Neural crest cell (in vitro differentiated cells): ENCODE measurements at regions not wholly inside any gene's neighbourhood (a gene's known extent, or its start where the extent isn't known, plus 50 kb on each side); places are given as distances from the start of the nearest gene placed in this dataset.

Experiments
- DNase-seq: peaks from one replicate; pipeline ENCODE4 v3.0.0; 2021; ENCODE audit warnings: low read depth, mixed read lengths, low spot score
- H3K27ac Mint-ChIP-seq: one replicate; pipeline ENCODE4 v1.8.0; 2021; ENCODE audit warnings: mild to moderate bottlenecking, mixed read lengths; ENCODE audit not compliant: unreplicated experiment
- H3K27me3 Mint-ChIP-seq: 2 replicates; pipeline ENCODE4 v1.8.0; 2021; ENCODE audit warnings: low read depth, mild to moderate bottlenecking, mixed read lengths
- H3K36me3 Mint-ChIP-seq: 2 replicates; pipeline ENCODE4 v1.8.0; 2021; ENCODE audit warnings: low read depth, mild to moderate bottlenecking, mixed read lengths
- H3K4me1 Mint-ChIP-seq: 2 replicates; pipeline ENCODE4 v1.8.0; 2021; ENCODE audit warnings: mixed read lengths
- H3K4me3 Mint-ChIP-seq: one replicate; pipeline ENCODE4 v1.8.0; 2021; ENCODE audit warnings: mild to moderate bottlenecking, mixed read lengths
- H3K9me3 Mint-ChIP-seq: 2 replicates; pipeline ENCODE4 v1.8.0; 2021; ENCODE audit warnings: mixed read lengths
- TF ChIP-seq, protein P1 (sequence below): fragments of 200-600 bp; sonication (generic); conservative IDR thresholded peaks from 2 replicates; pipeline ENCODE4 v1.5.0; 2021; ENCODE audit warnings: antibody characterized with exemption, mild to moderate bottlenecking

DNA sequence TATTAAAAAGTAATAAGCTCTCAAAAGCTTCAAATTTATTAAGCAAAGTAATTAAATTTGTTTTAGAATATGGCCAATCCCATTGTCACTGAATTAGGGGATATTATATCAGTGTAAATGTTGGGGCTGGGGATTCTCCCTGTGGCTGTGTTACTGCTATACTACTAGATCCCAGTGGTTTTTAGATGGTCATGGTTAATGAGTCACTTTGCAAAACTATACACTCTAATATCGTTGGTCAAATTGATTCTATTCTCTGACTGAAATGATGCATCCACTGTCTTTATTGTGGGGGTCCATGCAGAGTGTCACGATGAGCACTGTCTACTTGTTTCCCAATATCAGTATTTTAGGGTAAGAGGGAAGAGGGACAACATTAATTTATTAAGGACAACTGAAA, 336.9 kb upstream of the PREP start:
- DNase-seq: no peak
- Mint-ChIP-seq H3K9me3 (peaks cover 7% of the 10 kb centered on the region), H3K27ac (no peak overlapping the region), H3K36me3 (peaks cover 3% of the 10 kb centered on the region), H3K27me3 (no peaks in the 10 kb centered on the region), H3K4me1 (peaks cover 5% of the 10 kb centered on the region), H3K4me3 (no peak overlapping the region)
- TF ChIP-seq, protein P1, sequence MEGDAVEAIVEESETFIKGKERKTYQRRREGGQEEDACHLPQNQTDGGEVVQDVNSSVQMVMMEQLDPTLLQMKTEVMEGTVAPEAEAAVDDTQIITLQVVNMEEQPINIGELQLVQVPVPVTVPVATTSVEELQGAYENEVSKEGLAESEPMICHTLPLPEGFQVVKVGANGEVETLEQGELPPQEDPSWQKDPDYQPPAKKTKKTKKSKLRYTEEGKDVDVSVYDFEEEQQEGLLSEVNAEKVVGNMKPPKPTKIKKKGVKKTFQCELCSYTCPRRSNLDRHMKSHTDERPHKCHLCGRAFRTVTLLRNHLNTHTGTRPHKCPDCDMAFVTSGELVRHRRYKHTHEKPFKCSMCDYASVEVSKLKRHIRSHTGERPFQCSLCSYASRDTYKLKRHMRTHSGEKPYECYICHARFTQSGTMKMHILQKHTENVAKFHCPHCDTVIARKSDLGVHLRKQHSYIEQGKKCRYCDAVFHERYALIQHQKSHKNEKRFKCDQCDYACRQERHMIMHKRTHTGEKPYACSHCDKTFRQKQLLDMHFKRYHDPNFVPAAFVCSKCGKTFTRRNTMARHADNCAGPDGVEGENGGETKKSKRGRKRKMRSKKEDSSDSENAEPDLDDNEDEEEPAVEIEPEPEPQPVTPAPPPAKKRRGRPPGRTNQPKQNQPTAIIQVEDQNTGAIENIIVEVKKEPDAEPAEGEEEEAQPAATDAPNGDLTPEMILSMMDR: no peak

DNA sequence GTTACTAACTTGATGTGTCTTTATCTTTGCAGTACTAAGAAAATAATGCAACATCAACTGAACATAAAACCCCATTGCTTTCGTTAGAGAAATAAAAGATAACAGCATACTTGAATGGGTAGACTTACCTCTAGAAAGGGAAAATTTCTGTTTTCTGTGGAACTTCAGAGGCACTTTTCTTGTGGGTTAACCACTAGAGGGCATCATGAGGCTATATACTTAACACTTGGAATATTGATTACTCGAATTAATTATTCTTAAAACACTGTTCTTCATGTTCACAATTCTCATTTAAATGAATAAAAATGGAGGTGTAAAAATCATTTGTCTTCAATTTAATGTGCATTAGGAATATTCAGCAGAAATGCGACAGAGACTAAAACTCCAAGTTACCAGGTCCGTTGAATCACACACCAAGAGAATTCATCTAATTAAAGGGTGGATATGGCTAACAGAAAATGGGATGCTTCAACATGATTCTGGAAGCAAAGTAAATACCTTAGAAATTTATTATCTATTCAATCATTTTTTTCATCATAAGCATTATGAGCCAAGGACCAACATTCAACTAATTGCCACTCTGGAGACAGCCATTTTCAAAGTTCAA, 330.8 kb upstream of the PREP start:
- TF ChIP-seq, protein P1: peak; percentile 81

DNA sequence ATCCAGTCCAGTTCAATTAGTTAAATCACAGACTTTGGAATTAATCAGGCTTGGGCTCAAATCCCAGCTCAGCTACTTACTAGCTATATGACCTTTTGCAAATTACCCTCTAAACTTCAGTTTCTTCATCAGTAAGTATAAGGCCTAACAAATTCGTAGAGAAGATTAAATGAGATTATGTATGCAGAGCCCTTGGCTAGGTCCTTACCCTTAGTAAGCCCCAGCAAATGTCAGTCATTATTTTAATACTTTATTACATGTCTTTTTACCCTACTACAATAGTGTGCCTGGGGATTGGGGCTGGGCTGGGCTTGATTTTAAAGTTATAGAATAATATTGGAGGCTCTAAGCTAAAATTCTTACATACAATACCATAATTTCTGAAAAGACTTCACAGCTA, 326.1 kb upstream of the PREP start:
- no peaks in the 10 kb centered on the region for H3K36me3 Mint-ChIP-seq

More for the DNA sequence above, 330.8 kb upstream of the PREP start:
- Mint-ChIP-seq H3K4me1 (no peaks in the 10 kb centered on the region), H3K27me3 (no peaks in the 10 kb centered on the region), H3K4me3 (no peak overlapping the region), H3K9me3 (peaks cover 4% of the 10 kb centered on the region), H3K36me3 (peaks cover 3% of the 10 kb centered on the region), H3K27ac (no peak overlapping the region)
- no peak for DNase-seq

DNA sequence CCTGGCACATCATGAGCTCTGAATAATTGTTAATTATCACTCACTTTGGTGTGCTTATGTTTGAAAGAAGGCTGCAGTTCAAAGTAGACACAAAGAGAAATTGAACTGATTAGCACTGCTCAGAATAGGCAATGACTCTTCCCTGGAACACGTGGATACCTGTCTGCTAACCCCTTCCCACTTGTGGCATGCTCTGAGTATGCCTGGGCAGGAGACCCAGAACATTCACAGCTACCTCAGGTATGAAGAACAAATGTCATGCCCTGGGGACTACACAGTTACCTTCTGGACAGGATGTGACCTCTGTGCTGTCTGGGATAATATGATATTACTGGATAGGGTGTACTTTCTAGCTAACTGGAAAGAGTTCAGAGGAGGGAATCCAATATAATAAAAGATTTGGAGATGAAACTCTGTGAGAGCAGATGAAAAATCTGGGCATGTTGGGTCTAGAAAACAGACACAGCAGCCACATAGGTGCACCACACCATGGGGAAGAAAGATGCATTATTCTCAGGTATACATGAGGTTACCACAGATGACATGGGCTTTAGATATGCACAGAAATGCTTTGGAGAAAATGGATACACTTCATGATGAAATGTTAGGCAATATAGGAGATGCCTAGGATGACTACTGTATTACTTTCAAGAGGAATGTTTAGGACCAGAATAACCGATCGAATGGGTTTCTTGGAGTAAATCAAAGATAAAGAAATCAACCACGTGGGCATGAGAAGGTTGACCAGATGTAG, 324.2 kb upstream of the PREP start:
- no peak overlapping the region for H3K27ac Mint-ChIP-seq
- peaks cover 6% of the 10 kb centered on the region for H3K27me3 Mint-ChIP-seq
- DNase-seq: no peak
- no peak overlapping the region for H3K4me3 Mint-ChIP-seq
- H3K4me1 Mint-ChIP-seq: no peaks in the 10 kb centered on the region
- no peaks in the 10 kb centered on the region for H3K36me3 Mint-ChIP-seq
- H3K9me3 Mint-ChIP-seq: no peaks in the 10 kb centered on the region
- TF ChIP-seq, protein P1: no peak

More for the DNA sequence above, 326.1 kb upstream of the PREP start:
- Mint-ChIP-seq H3K27me3 (peaks cover 6% of the 10 kb centered on the region), H3K4me1 (no peaks in the 10 kb centered on the region), H3K27ac (no peak overlapping the region), H3K9me3 (no peaks in the 10 kb centered on the region), H3K4me3 (no peak overlapping the region)
- TF ChIP-seq, protein P1: no peak
- DNase-seq: no peak

DNA sequence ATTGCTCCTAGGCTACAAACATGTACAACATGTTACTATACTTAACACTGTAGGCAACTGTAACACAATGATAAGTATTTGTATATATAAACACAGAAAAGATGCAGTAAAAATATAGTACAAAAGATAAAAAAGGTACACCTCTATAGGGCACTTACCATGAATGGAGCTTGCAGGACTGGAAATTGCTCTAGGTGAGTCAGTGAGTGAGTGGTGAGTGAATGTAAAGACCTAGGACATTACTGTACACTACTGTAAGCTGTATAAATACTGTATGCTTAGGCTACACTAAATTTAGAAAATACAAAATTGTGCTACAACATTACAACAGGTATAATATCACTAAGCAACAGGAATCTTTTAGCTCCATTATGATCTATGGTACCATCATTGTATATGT, 312.0 kb upstream of the PREP start:
- TF ChIP-seq, protein P1: no peak
- Mint-ChIP-seq H3K9me3 (peaks cover 18% of the 10 kb centered on the region), H3K4me1 (no peaks in the 10 kb centered on the region)

More for the DNA sequence above, 312.0 kb upstream of the PREP start:
- Mint-ChIP-seq H3K27me3 (no peaks in the 10 kb centered on the region), H3K4me3 (no peak overlapping the region), H3K36me3 (peaks cover 20% of the 10 kb centered on the region), H3K27ac (no peak overlapping the region)
- no peak for DNase-seq
